ENCODE measurements at regions not wholly inside any gene's neighbourhood (a gene's known extent, or its start where the extent isn't known, plus 50 kb on each side); places are given as distances from the start of the nearest gene placed in this dataset.

- TF ChIP-seq CTCF (IDR thresholded peaks at IDR 0.05 in 8 of 11, conservative IDR thresholded peaks at IDR 0.05 in 3 of 11) (no peak), POLR2A (IDR thresholded peaks at IDR 0.05) (no peak), POLR2AphosphoS5 (IDR thresholded peaks at IDR 0.05) (no peak)
- no peak for DNase-seq
- peaks cover 0 to 36% (median 19%) of the 10 kb centered on the region in 8 donors for H3K9me3 ChIP-seq
- H3K4me3 ChIP-seq: no peak overlapping the region
- H3K4me1 ChIP-seq: no peaks in the 10 kb centered on the region
- H3K27ac ChIP-seq: no peak overlapping the region
- H3K27me3 ChIP-seq (replicated peaks in 1 of 7): no peaks in the 10 kb centered on the region
- no peaks in the 10 kb centered on the region for H3K36me3 ChIP-seq
- intact Hi-C loops (cut with DNase I; ENCODE audit: low total_unique reads): no loop called here
These were observed 1087.7 kb upstream of the ARRDC3 start for GRCh38 chr5:92470770-92471169.

- H3K27me3 ChIP-seq (replicated peaks in 1 of 7): no peaks in the 10 kb centered on the region
- H3K4me3 ChIP-seq: no peak overlapping the region
- no peak overlapping the region for H3K27ac ChIP-seq
- TF ChIP-seq POLR2AphosphoS5 (IDR thresholded peaks at IDR 0.05): no peak
- TF ChIP-seq CTCF (IDR thresholded peaks at IDR 0.05 in 8 of 11, conservative IDR thresholded peaks at IDR 0.05 in 3 of 11): no peak
- TF ChIP-seq POLR2A (IDR thresholded peaks at IDR 0.05): no peak
- DNase-seq: no peak
- peaks cover 0 to 26% (median 6%) of the 10 kb centered on the region in 8 donors for H3K9me3 ChIP-seq
- intact Hi-C loops (cut with DNase I; ENCODE audit: low total_unique reads): no loop called here
- no peaks in the 10 kb centered on the region for H3K36me3 ChIP-seq
- H3K4me1 ChIP-seq: no peaks in the 10 kb centered on the region
- 44 to 75% (median 66%) methylated on average over 4 of the region's 4 CpGs for whole genome bisulfite sequencing, 5 donors
These were observed 1085.2 kb upstream of the ARRDC3 start for GRCh38 chr5:92468295-92468694.

DNA sequence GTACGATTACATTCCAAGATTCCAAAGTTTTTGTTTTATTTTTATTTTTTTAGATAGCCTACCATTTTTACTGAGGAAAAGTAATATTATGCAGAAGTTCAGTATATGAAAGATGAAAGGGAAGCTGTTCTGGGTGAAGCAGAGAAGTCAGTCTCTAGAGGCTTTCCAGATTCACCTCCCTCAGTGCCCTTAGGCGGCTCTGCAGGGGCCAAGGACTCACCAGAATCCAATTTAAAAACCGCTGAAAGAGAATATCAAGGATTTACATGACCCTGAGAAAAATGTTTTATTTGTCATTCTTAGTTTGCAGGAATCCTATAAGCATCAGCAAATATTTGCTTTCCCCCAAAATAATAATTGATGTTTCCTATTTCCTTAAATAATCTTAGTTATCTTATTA lies 1084.6 kb upstream of the ARRDC3 start:
- Histone ChIP-seq H3K4me3 (no peak overlapping the region), H3K9me3 (peaks cover 0 to 20% (median under 1%) of the 10 kb centered on the region in 8 donors), H3K27ac (no peak overlapping the region), H3K27me3 (replicated peaks in 1 of 7) (no peaks in the 10 kb centered on the region), H3K36me3 (no peaks in the 10 kb centered on the region), H3K4me1 (no peaks in the 10 kb centered on the region)
- intact Hi-C loops (cut with DNase I; ENCODE audit: low total_unique reads): no loop called here
- no peak for DNase-seq
- WGBS, 5 donors: 64 to 73% (median 68%) methylated on average over 3 of the region's 3 CpGs
- TF ChIP-seq POLR2A (IDR thresholded peaks at IDR 0.05) (no peak), POLR2AphosphoS5 (IDR thresholded peaks at IDR 0.05) (no peak), CTCF (IDR thresholded peaks at IDR 0.05 in 8 of 11, conservative IDR thresholded peaks at IDR 0.05 in 3 of 11) (no peak)

DNA sequence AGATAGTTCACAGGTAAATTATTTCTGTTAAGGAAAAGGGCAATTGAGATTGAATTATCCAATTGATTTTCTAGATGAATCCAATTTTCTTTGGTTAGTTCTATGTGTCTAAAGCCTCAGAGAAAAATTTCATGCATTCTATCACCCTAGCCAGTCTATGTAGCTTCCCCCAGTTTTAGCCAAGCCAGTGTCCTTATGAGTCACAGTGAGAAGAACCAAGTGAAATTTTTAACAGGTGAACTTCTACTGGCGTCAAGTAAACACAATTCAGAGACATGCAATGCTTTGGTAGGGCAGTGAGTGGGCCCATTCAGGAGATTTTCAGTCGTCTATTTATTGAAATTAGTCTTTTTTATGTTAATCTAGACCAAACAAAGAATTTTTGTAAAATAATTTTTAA lies 1077.4 kb upstream of the ARRDC3 start:
- intact Hi-C loops (cut with DNase I; ENCODE audit: low total_unique reads): no loop called here
- peaks cover 0 to 10% (median 0%) of the 10 kb centered on the region in 8 donors for H3K9me3 ChIP-seq
- TF ChIP-seq CTCF (IDR thresholded peaks at IDR 0.05 in 8 of 11, conservative IDR thresholded peaks at IDR 0.05 in 3 of 11) (no peak), POLR2A (IDR thresholded peaks at IDR 0.05) (no peak), POLR2AphosphoS5 (IDR thresholded peaks at IDR 0.05) (no peak)
- H3K36me3 ChIP-seq: no peaks in the 10 kb centered on the region
- H3K27me3 ChIP-seq (replicated peaks in 1 of 7): no peaks in the 10 kb centered on the region
- no peak overlapping the region for H3K4me3 ChIP-seq
- H3K4me1 ChIP-seq: no peaks in the 10 kb centered on the region
- H3K27ac ChIP-seq: no peak overlapping the region
- no peak for DNase-seq
- WGBS, 5 donors: 58 to 84% (median 62%) methylated on average over 2 of the region's 2 CpGs

Data from spleen (tissue), 11 donors.